ENCODE measurements at regions not wholly inside any gene's neighbourhood (a gene's known extent, or its start where the extent isn't known, plus 50 kb on each side); places are given as distances from the start of the nearest gene placed in this dataset.

DNA sequence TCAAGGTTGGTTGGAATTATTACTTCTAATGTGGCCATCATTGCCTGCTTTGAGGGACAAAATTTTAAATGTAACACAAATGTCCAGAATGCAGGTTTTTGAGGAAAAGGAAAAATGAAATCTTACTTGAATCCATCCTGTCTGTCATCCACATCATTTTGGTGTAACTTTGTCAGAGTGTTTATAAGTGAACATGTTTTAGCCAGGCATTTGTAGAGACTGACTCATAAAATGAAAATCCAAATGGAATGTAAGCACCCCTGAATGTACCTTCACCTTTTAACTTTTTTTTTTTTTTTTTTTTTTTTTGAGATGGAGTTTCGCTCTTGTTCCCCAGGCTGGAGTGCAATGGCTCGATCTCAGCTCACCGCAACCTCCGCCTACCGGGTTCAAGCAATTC, 141.8 kb upstream of the BNIP2 start:
- TF ChIP-seq, protein P1, sequence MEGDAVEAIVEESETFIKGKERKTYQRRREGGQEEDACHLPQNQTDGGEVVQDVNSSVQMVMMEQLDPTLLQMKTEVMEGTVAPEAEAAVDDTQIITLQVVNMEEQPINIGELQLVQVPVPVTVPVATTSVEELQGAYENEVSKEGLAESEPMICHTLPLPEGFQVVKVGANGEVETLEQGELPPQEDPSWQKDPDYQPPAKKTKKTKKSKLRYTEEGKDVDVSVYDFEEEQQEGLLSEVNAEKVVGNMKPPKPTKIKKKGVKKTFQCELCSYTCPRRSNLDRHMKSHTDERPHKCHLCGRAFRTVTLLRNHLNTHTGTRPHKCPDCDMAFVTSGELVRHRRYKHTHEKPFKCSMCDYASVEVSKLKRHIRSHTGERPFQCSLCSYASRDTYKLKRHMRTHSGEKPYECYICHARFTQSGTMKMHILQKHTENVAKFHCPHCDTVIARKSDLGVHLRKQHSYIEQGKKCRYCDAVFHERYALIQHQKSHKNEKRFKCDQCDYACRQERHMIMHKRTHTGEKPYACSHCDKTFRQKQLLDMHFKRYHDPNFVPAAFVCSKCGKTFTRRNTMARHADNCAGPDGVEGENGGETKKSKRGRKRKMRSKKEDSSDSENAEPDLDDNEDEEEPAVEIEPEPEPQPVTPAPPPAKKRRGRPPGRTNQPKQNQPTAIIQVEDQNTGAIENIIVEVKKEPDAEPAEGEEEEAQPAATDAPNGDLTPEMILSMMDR (IDR thresholded peaks at IDR 0.05) = no peak
- no peak for TF ChIP-seq POLR2A (IDR thresholded peaks at IDR 0.05)

All from uterus (tissue), 2 donors.